ENCODE measurements at regions not wholly inside any gene's neighbourhood (a gene's known extent, or its start where the extent isn't known, plus 50 kb on each side); places are given as distances from the start of the nearest gene placed in this dataset.

DNA sequence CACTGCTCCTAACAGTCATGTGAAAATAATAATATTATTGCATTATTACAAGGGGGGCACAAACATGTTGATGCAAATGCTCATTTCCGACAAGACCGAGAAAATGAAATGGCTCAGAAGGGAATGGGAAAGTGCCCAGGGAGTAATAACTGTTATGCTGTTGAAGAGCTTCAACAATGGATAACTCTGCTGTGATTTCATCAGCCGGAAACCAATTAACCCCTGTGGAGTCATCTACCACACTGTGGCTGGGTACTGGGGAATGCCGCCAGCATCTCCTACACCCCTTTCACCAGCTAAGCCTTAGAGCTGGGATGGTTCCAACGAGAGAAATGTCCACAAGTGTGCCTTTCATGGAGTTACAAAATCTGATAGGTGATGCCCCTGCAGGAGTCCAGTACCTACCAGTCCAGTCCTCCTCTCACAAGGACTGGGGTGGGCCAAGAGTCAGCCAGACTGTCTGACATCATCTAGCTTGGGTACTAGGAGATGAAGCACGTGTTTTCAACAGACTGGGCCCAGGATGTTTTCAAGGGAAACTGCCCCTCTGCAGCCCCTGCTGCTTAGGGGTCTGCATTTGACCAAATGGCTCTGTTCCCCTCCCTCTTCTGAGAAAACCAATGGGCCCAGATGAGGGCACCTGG, 509.3 kb upstream of the CCDC196 start:
- TF ChIP-seq, protein P1, sequence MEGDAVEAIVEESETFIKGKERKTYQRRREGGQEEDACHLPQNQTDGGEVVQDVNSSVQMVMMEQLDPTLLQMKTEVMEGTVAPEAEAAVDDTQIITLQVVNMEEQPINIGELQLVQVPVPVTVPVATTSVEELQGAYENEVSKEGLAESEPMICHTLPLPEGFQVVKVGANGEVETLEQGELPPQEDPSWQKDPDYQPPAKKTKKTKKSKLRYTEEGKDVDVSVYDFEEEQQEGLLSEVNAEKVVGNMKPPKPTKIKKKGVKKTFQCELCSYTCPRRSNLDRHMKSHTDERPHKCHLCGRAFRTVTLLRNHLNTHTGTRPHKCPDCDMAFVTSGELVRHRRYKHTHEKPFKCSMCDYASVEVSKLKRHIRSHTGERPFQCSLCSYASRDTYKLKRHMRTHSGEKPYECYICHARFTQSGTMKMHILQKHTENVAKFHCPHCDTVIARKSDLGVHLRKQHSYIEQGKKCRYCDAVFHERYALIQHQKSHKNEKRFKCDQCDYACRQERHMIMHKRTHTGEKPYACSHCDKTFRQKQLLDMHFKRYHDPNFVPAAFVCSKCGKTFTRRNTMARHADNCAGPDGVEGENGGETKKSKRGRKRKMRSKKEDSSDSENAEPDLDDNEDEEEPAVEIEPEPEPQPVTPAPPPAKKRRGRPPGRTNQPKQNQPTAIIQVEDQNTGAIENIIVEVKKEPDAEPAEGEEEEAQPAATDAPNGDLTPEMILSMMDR (IDR thresholded peaks at IDR 0.05; ENCODE audit: borderline replicate concordance, extremely low read depth, low read length, poor library complexity, severe bottlenecking), result no peak
- TF ChIP-seq EZH2 (IDR thresholded peaks at IDR 0.05; ENCODE audit: borderline replicate concordance, low read depth, low read length, severe bottlenecking), result no peak
